H9 (cell line): ENCODE measurements at regions not wholly inside any gene's neighbourhood (a gene's known extent, or its start where the extent isn't known, plus 50 kb on each side); places are given as distances from the start of the nearest gene placed in this dataset.

Experiments
- DNase-seq: peaks from one replicate; pipeline ENCODE4 v3.0.0-alpha.2; 2017
- H2AFZ ChIP-seq: one replicate; pipeline ENCODE4 v1.6.1; 2013; ENCODE audit warnings: mild to moderate bottlenecking, low read length, control low read depth, moderate library complexity
- H2AK5ac ChIP-seq: 2 replicates; pipeline ENCODE4 v1.6.1; 2013; ENCODE audit warnings: low read length, control low read depth, mixed read lengths; ENCODE audit not compliant: insufficient read length
- H2BK120ac ChIP-seq: one replicate; pipeline ENCODE4 v1.6.1; 2013; ENCODE audit warnings: low read depth, mild to moderate bottlenecking, low read length, control low read depth, inconsistent platforms; ENCODE audit not compliant: poor library complexity, severe bottlenecking
- H2BK12ac ChIP-seq: 2 replicates; pipeline ENCODE4 v1.6.1; 2013; ENCODE audit warnings: low read length, control low read depth, mixed read lengths, low read depth; ENCODE audit not compliant: insufficient read length
- H2BK15ac ChIP-seq: 2 replicates; pipeline ENCODE4 v1.6.1; 2013; ENCODE audit warnings: low read depth, low read length, control low read depth
- H2BK20ac ChIP-seq: one replicate; pipeline ENCODE4 v1.6.1; 2013; ENCODE audit warnings: low read depth, mild to moderate bottlenecking, low read length, control low read depth, inconsistent platforms; ENCODE audit not compliant: poor library complexity, severe bottlenecking
- H2BK5ac ChIP-seq: 2 replicates; pipeline ENCODE4 v1.6.1; 2013; ENCODE audit warnings: low read length, control low read depth, mixed read lengths; ENCODE audit not compliant: insufficient read length
- H3K14ac ChIP-seq: 2 replicates; pipeline ENCODE4 v1.6.1; 2013; ENCODE audit warnings: low read length, control low read depth; ENCODE audit not compliant: insufficient read depth
- H3K18ac ChIP-seq: 2 replicates; pipeline ENCODE4 v1.6.1; 2013; ENCODE audit warnings: low read depth, mild to moderate bottlenecking, mixed read lengths, low read length, control low read depth; ENCODE audit not compliant: insufficient read length
- H3K23ac ChIP-seq: 2 replicates; pipeline ENCODE4 v1.6.1; 2013; ENCODE audit warnings: low read length, control low read depth, mixed read lengths, low read depth; ENCODE audit not compliant: insufficient read length
- H3K23me2 ChIP-seq: 2 replicates; pipeline ENCODE4 v1.6.1; 2013; ENCODE audit warnings: low read depth, mild to moderate bottlenecking, mixed read lengths, low read length, control low read depth; ENCODE audit not compliant: insufficient read length, poor library complexity, severe bottlenecking
- H3K27ac ChIP-seq: 2 replicates; pipeline ENCODE4 v1.5.1; 2013; ENCODE audit warnings: low read length, control low read depth, mixed read lengths, low read depth; ENCODE audit not compliant: insufficient read length
- H3K27me3 ChIP-seq: 2 replicates; pipeline ENCODE4 v1.6.1; 2013; ENCODE audit warnings: low read length, control low read depth, inconsistent platforms; ENCODE audit not compliant: insufficient read depth
- H3K4ac ChIP-seq: 2 replicates; pipeline ENCODE4 v1.6.1; 2013; ENCODE audit warnings: low read depth, mild to moderate bottlenecking, control low read depth, inconsistent platforms, low read length, moderate library complexity
- H3K4me1 ChIP-seq: 2 replicates; pipeline ENCODE4 v1.6.1; 2013; ENCODE audit warnings: low read length, control low read depth, inconsistent platforms; ENCODE audit not compliant: insufficient read depth
- H3K4me2 ChIP-seq: 2 replicates; pipeline ENCODE4 v1.6.1; 2013; ENCODE audit warnings: low read length, control low read depth, mixed read lengths; ENCODE audit not compliant: insufficient read length, insufficient read depth
- H3K56ac ChIP-seq: 2 replicates; pipeline ENCODE4 v1.6.1; 2013; ENCODE audit warnings: low read depth, mild to moderate bottlenecking, mixed read lengths, low read length, control low read depth; ENCODE audit not compliant: insufficient read length
- H3K79me1 ChIP-seq: 2 replicates; pipeline ENCODE4 v1.6.1; 2013; ENCODE audit warnings: low read depth, mild to moderate bottlenecking, moderate library complexity, low read length, control low read depth, inconsistent platforms; ENCODE audit not compliant: insufficient read depth, poor library complexity, severe bottlenecking
- H3K79me2 ChIP-seq: 2 replicates; pipeline ENCODE4 v1.6.1; 2013; ENCODE audit warnings: low read length, control low read depth, inconsistent platforms; ENCODE audit not compliant: insufficient read depth
- H3K9ac ChIP-seq: 2 replicates; pipeline ENCODE4 v1.6.1; 2013; ENCODE audit warnings: low read length, control low read depth, mixed read lengths; ENCODE audit not compliant: insufficient read length; ENCODE audit errors: extremely low read depth
- H3K9me3 ChIP-seq: one replicate; pipeline ENCODE4 v1.6.1; 2013; ENCODE audit warnings: low read depth, low read length, inconsistent platforms; ENCODE audit not compliant: control insufficient read depth
- H3T11ph ChIP-seq: one replicate; pipeline ENCODE4 v1.6.1; 2013; ENCODE audit warnings: mild to moderate bottlenecking, low read length, control low read depth, inconsistent platforms
- H4K20me1 ChIP-seq: one replicate; pipeline ENCODE4 v1.6.1; 2013; ENCODE audit not compliant: control insufficient read depth, insufficient read length, insufficient read depth
- H4K5ac ChIP-seq: 2 replicates; pipeline ENCODE4 v1.6.1; 2013; ENCODE audit warnings: low read depth, mild to moderate bottlenecking, mixed read lengths, low read length, control low read depth; ENCODE audit not compliant: insufficient read length
- H4K8ac ChIP-seq: replicated peaks from 2 replicates; pipeline ENCODE4 v1.6.1; 2013; ENCODE audit warnings: low read length, control low read depth, mixed read lengths, low read depth; ENCODE audit not compliant: insufficient read length
- H4K91ac ChIP-seq: 2 replicates; pipeline ENCODE4 v1.6.1; 2013; ENCODE audit warnings: low read depth, mild to moderate bottlenecking, moderate library complexity, mixed read lengths, low read length, control low read depth; ENCODE audit not compliant: insufficient read length
- H3K27ac Mint-ChIP-seq, 3 experiments: 2 replicates in 2 of 3; 3 replicates in 1 of 3; pipeline ENCODE4 v1.8.0; 2020 to 2021; ENCODE audit warnings: mixed read lengths in 3 of 3, mild to moderate bottlenecking in 1 of 3, moderate library complexity in 1 of 3
- H3K27me3 Mint-ChIP-seq: 2 replicates; pipeline ENCODE4 v1.8.0; 2021; ENCODE audit warnings: low read depth, mild to moderate bottlenecking, moderate library complexity, mixed read lengths
- H3K36me3 Mint-ChIP-seq, 3 experiments: 2 replicates in 2 of 3; 3 replicates in 1 of 3; pipeline ENCODE4 v1.8.0; 2020 to 2021; ENCODE audit warnings: low read depth in 3 of 3, mixed read lengths in 3 of 3; ENCODE audit not compliant: insufficient read depth in 1 of 3
- H3K4me1 Mint-ChIP-seq, 2 experiments: 2 replicates each; pipeline ENCODE4 v1.8.0; 2020; ENCODE audit warnings: mixed read lengths in 2 of 2
- H3K4me3 Mint-ChIP-seq, 2 experiments: 2 replicates in 1 of 2; 3 replicates in 1 of 2; pipeline ENCODE4 v1.8.0; 2020 to 2021; ENCODE audit warnings: mild to moderate bottlenecking in 2 of 2, mixed read lengths in 2 of 2, moderate library complexity in 1 of 2
- H3K9me3 Mint-ChIP-seq, 2 experiments: 2 replicates in 1 of 2; 3 replicates in 1 of 2; pipeline ENCODE4 v1.8.0; 2020; ENCODE audit warnings: mild to moderate bottlenecking in 2 of 2, mixed read lengths in 2 of 2, moderate library complexity in 1 of 2
- WGBS: extraction: QIAGEN DNeasy Blood & Tissue Kit; methylation state at CpG from one replicate; pipeline ENCODE4 v1.1.7; 2013; ENCODE audit warnings: missing lambda C conversion rate, low lambda C conversion rate, mixed read lengths; ENCODE audit not compliant: insufficient read length; ENCODE audit errors: extremely low coverage; 5-methylcytosine and 5-hydroxymethylcytosine counted together
- TF ChIP-seq, protein P1 (sequence below): fragments of 200-600 bp; sonication (generic); conservative IDR thresholded peaks from 3 replicates; pipeline ENCODE4 v1.8.0; 2021; ENCODE audit warnings: antibody characterized with exemption, mild to moderate bottlenecking

DNA sequence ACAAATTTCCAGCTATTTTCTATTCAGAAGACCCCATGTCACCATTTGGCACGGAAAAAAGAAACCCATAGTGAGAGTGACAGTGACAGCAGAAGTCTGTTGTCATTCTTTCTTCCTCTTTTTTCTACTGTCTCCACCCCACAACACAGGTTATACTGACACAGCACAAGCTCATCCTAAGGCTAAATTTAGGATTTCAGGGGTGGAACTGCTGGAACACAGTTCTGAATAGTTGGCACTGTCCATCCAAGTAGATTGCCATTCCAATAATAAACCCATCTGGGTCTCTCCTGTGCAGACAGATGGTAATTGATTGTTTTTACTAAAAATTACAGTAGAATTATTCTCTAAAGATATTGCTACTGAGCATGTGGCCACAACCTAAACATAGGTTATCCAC is 95.2 kb upstream of the C11orf87 start:
- H4K20me1 ChIP-seq = no peaks in the 10 kb centered on the region
- H3K23ac ChIP-seq = no peak overlapping the region
- no peaks in the 10 kb centered on the region for H3K23me2 ChIP-seq
- no peak overlapping the region for H3K4ac ChIP-seq
- H3K9me3 Mint-ChIP-seq = peaks cover 0 to 2% of the 10 kb centered on the region in 2 experiments; a peak in 1 of 5 replicates
- H3K79me2 ChIP-seq = no peaks in the 10 kb centered on the region
- WGBS = no CpG with 5 or more reads among the region's 1 CpG
- H3K27me3 Mint-ChIP-seq = no peaks in the 10 kb centered on the region
- H3K36me3 Mint-ChIP-seq = no peaks in the 10 kb centered on the region
- no peaks in the 10 kb centered on the region for H3K4me1 Mint-ChIP-seq
- no peak overlapping the region for H3K27ac ChIP-seq
- H3K27ac Mint-ChIP-seq = no peak overlapping the region; a peak in 1 of 7 replicates
- H3K79me1 ChIP-seq = no peaks in the 10 kb centered on the region
- TF ChIP-seq, protein P1, sequence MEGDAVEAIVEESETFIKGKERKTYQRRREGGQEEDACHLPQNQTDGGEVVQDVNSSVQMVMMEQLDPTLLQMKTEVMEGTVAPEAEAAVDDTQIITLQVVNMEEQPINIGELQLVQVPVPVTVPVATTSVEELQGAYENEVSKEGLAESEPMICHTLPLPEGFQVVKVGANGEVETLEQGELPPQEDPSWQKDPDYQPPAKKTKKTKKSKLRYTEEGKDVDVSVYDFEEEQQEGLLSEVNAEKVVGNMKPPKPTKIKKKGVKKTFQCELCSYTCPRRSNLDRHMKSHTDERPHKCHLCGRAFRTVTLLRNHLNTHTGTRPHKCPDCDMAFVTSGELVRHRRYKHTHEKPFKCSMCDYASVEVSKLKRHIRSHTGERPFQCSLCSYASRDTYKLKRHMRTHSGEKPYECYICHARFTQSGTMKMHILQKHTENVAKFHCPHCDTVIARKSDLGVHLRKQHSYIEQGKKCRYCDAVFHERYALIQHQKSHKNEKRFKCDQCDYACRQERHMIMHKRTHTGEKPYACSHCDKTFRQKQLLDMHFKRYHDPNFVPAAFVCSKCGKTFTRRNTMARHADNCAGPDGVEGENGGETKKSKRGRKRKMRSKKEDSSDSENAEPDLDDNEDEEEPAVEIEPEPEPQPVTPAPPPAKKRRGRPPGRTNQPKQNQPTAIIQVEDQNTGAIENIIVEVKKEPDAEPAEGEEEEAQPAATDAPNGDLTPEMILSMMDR = no peak
- no peak overlapping the region for H3K4me2 ChIP-seq
- no peak overlapping the region for H3K56ac ChIP-seq
- no peak overlapping the region for H3K18ac ChIP-seq
- H2AFZ ChIP-seq = no peak overlapping the region
- no peak overlapping the region for H4K5ac ChIP-seq
- H2BK15ac ChIP-seq = no peak overlapping the region
- no peak overlapping the region for H3K14ac ChIP-seq
- H3K9me3 ChIP-seq = no peaks in the 10 kb centered on the region
- no peak overlapping the region for H2BK20ac ChIP-seq
- no peaks in the 10 kb centered on the region for H3K27me3 ChIP-seq
- H4K91ac ChIP-seq = no peak overlapping the region
- no peak overlapping the region for H2BK12ac ChIP-seq
- no peak overlapping the region for H3T11ph ChIP-seq
- H3K9ac ChIP-seq = no peak overlapping the region
- no peak overlapping the region for H2AK5ac ChIP-seq
- H3K4me1 ChIP-seq = no peaks in the 10 kb centered on the region
- no peak overlapping the region for H4K8ac ChIP-seq
- no peak for DNase-seq
- no peak overlapping the region for H2BK5ac ChIP-seq
- H3K4me3 Mint-ChIP-seq = no peak overlapping the region
- no peak overlapping the region for H2BK120ac ChIP-seq
